ENCODE measurements at regions not wholly inside any gene's neighbourhood (a gene's known extent, or its start where the extent isn't known, plus 50 kb on each side); places are given as distances from the start of the nearest gene placed in this dataset.
"Not testable (repeated sequence)": the region's sequence is repeated elsewhere in the genome, so short reads cannot be mapped to it uniquely, and the experiment has no call there.

- no peak overlapping the region for H3K4me3 ChIP-seq (replicated peaks; ENCODE audit: low read depth, low read length)
- DNase-seq (ENCODE audit: low read depth): peak; percentile 16
- TF ChIP-seq, protein P1, sequence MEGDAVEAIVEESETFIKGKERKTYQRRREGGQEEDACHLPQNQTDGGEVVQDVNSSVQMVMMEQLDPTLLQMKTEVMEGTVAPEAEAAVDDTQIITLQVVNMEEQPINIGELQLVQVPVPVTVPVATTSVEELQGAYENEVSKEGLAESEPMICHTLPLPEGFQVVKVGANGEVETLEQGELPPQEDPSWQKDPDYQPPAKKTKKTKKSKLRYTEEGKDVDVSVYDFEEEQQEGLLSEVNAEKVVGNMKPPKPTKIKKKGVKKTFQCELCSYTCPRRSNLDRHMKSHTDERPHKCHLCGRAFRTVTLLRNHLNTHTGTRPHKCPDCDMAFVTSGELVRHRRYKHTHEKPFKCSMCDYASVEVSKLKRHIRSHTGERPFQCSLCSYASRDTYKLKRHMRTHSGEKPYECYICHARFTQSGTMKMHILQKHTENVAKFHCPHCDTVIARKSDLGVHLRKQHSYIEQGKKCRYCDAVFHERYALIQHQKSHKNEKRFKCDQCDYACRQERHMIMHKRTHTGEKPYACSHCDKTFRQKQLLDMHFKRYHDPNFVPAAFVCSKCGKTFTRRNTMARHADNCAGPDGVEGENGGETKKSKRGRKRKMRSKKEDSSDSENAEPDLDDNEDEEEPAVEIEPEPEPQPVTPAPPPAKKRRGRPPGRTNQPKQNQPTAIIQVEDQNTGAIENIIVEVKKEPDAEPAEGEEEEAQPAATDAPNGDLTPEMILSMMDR (IDR thresholded peaks at IDR 0.05; ENCODE audit: low read length, missing control alignments): no peak
These were observed 1786.6 kb downstream of the PLA2G4A start for GRCh38 chr1:188615321-188615720.

DNA sequence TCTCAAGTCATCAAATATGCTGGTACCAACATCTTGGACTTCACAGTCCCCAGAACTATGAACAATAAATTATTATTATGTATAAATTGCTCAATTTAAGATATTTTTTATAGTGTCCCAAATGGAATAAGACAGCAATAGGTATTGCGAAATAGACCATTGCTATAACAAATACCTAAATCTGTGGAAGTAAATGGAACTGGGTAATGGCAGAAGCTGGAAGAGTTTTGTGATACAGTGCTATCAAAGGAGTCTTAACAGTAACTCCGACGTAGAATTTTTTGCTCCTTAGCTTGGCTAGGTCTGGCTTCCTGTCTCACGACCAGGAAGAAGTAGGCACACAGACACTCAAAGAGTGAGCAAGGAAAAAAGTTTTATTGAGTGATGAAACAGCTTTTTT lies 1791.5 kb downstream of the PLA2G4A start:
- no peak for DNase-seq (ENCODE audit: low read depth)
- TF ChIP-seq, protein P1 (IDR thresholded peaks at IDR 0.05; ENCODE audit: low read length, missing control alignments): no peak
- no peak overlapping the region for H3K4me3 ChIP-seq (replicated peaks; ENCODE audit: low read depth, low read length)

- TF ChIP-seq, protein P1 (IDR thresholded peaks at IDR 0.05; ENCODE audit: low read length, missing control alignments): no peak
- H3K4me3 ChIP-seq (replicated peaks; ENCODE audit: low read depth, low read length): no peak overlapping the region
- DNase-seq (ENCODE audit: low read depth): no peak
These were observed 1812.9 kb downstream of the PLA2G4A start for GRCh38 chr1:188641566-188642211.

DNA sequence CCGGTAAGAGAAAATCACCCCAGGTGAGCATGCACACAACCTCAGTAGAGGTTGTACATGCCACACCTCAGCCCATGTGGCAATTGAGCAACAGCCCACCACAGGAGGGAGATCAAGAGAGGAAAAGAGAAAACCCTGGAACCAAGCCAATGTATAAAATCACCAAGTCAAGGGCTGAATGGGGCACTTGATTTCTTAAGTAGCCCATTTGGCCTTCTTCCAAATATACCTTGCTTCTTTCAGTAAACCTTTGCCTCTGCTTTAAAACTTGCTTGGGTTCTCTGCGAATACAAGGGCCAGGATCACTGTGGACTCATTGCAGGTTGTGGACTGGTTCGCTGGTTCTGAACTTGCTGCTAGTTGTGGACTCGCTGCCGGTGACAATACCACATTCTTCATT lies 1814.0 kb downstream of the PLA2G4A start:
- TF ChIP-seq, protein P1 (IDR thresholded peaks at IDR 0.05; ENCODE audit: low read length, missing control alignments): no peak
- no peak for DNase-seq (ENCODE audit: low read depth)
- no peak overlapping the region for H3K4me3 ChIP-seq (replicated peaks; ENCODE audit: low read depth, low read length)

GRCh38 chr1:188652678-188653077 lies 1823.9 kb downstream of the PLA2G4A start:
- H3K4me3 ChIP-seq (replicated peaks; ENCODE audit: low read depth, low read length): no peak overlapping the region
- TF ChIP-seq, protein P1 (IDR thresholded peaks at IDR 0.05; ENCODE audit: low read length, missing control alignments): no peak
- peak; percentile 79 for DNase-seq (ENCODE audit: low read depth)

GRCh38 chr1:188655966-188656365 lies 1821.7 kb downstream of the BRINP3 start:
- not testable (repeated sequence) for H3K4me3 ChIP-seq (replicated peaks; ENCODE audit: low read depth, low read length); DNase-seq (ENCODE audit: low read depth)

DNA sequence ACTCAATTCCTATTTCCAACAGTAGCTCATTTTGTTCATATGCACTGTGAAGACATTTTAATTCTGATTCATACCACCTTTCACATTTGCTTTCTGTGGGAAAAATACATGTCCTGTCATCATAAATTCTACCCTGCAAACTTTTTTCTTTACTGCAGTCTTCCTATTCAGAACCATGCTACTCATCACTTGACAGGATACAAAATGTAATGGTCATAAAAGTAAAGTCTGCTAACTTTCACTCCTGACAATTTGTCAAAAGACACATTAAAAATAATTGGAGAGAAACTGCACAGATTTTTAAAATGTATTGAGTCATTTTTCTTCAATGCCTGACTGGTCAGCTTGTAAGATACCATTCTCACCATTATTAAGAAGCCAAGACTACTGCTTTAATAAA lies 1817.1 kb downstream of the BRINP3 start:
- TF ChIP-seq, protein P1 (IDR thresholded peaks at IDR 0.05; ENCODE audit: low read length, missing control alignments): no peak
- H3K4me3 ChIP-seq (replicated peaks; ENCODE audit: low read depth, low read length): no peak overlapping the region
- no peak for DNase-seq (ENCODE audit: low read depth)
